HEK293 (cell line): ENCODE measurements at regions not wholly inside any gene's neighbourhood (a gene's known extent, or its start where the extent isn't known, plus 50 kb on each side); places are given as distances from the start of the nearest gene placed in this dataset.

Experiments used
- ATF2 ChIP-seq: fragments of 450-650 bp; formaldehyde crosslinking; IDR thresholded peaks from 2 replicates; pipeline ENCODE4 v1.5.1; 2016; ENCODE audit warnings: missing biosample characterization, missing genetic modification characterization, low read depth
- OVOL3 ChIP-seq: fragments of 450-650 bp; formaldehyde crosslinking; IDR thresholded peaks from 2 replicates; pipeline ENCODE4 v1.5.1; 2016; ENCODE audit warnings: missing biosample characterization, missing genetic modification characterization
- PRDM1 ChIP-seq: fragments of 450-650 bp; formaldehyde crosslinking; IDR thresholded peaks from 2 replicates; pipeline ENCODE4; 2016; ENCODE audit warnings: missing biosample characterization, missing genetic modification characterization
- SETDB1 ChIP-seq: IDR thresholded peaks from one replicate; pipeline ENCODE4 v1.6.1; 2017; ENCODE audit warnings: mild to moderate bottlenecking, low read length, moderate library complexity, mixed read lengths; ENCODE audit not compliant: insufficient read length
- YY1 ChIP-seq: fragments of 450-650 bp; formaldehyde crosslinking; IDR thresholded peaks from 2 replicates; pipeline ENCODE4 v1.5.1; 2018; ENCODE audit warnings: missing biosample characterization, missing genetic modification characterization
- ZBTB1 ChIP-seq: fragments of 450-650 bp; formaldehyde crosslinking; IDR thresholded peaks from 2 replicates; pipeline ENCODE4 v1.5.1; 2016; ENCODE audit warnings: missing biosample characterization, missing genetic modification characterization
- ZNF274 ChIP-seq, 2 experiments: fragments of 200-500 bp in 1 of 2; fragments of 450-650 bp in 1 of 2; sonication (Bioruptor generic) in 1 of 2; formaldehyde crosslinking in 1 of 2; IDR thresholded peaks; 2 replicates each; pipeline versions ENCODE4 v1.5.1 to v1.6.1; 2014 to 2016; ENCODE audit warnings: borderline replicate concordance in 1 of 2, inconsistent platforms in 1 of 2, low read length in 1 of 2, missing biosample characterization in 1 of 2, missing genetic modification characterization in 1 of 2
- ZNF510 ChIP-seq: fragments of 450-650 bp; formaldehyde crosslinking; IDR thresholded peaks from 2 replicates; pipeline ENCODE4 v1.5.1; 2018; ENCODE audit warnings: mild to moderate bottlenecking, missing genetic modification characterization, missing biosample characterization; ENCODE audit not compliant: insufficient replicate concordance
- ZNF76 ChIP-seq: fragments of 450-650 bp; formaldehyde crosslinking; IDR thresholded peaks from 2 replicates; pipeline ENCODE4; 2016; ENCODE audit warnings: low read depth, missing biosample characterization, missing genetic modification characterization, borderline replicate concordance
- ZNF791 ChIP-seq: fragments of 450-650 bp; formaldehyde crosslinking; IDR thresholded peaks from 2 replicates; pipeline ENCODE4 v1.5.1; 2016; ENCODE audit warnings: missing biosample characterization, missing genetic modification characterization
- ZNF792 ChIP-seq: fragments of 450-650 bp; formaldehyde crosslinking; IDR thresholded peaks from 2 replicates; pipeline ENCODE4 v1.5.1; 2016; ENCODE audit warnings: missing biosample characterization, missing genetic modification characterization
- TF ChIP-seq, protein P1 (sequence below): fragments of 450-650 bp; formaldehyde crosslinking; IDR thresholded peaks from 2 replicates; pipeline ENCODE4 v1.5.1; 2016; ENCODE audit warnings: missing biosample characterization, missing genetic modification characterization
- TF ChIP-seq, protein P2 (sequence below): fragments of 450-650 bp; formaldehyde crosslinking; IDR thresholded peaks from 2 replicates; pipeline ENCODE4 v1.5.1; 2016; ENCODE audit warnings: missing biosample characterization, missing genetic modification characterization
- TF ChIP-seq, protein P3 (sequence below): sonication (generic); formaldehyde crosslinking; IDR thresholded peaks from 2 replicates; pipeline ENCODE4 v1.8.1; 2022; ENCODE audit warnings: mild to moderate bottlenecking, moderate library complexity, missing genetic modification reagents

DNA sequence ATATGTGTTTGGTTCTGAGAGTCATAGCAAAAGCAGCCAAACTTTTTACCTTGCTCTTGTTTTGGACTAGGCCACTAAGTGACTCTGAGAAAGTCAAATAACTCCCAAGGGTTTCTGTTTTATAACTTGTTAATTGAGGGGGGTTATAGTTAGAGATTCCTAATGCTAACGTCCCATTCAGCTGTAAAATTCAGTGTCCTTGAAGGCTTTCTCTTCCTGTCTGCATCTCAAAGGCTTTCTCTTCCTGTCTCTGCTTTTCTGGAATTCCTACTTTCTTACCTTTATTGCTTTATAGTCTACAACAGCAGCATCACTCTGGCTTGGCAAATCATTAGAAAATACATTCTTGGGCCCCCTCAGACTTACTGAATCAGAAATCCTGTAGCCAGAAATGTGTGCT is 479.5 kb upstream of the SEMA6A start:
- TF ChIP-seq, protein P1, sequence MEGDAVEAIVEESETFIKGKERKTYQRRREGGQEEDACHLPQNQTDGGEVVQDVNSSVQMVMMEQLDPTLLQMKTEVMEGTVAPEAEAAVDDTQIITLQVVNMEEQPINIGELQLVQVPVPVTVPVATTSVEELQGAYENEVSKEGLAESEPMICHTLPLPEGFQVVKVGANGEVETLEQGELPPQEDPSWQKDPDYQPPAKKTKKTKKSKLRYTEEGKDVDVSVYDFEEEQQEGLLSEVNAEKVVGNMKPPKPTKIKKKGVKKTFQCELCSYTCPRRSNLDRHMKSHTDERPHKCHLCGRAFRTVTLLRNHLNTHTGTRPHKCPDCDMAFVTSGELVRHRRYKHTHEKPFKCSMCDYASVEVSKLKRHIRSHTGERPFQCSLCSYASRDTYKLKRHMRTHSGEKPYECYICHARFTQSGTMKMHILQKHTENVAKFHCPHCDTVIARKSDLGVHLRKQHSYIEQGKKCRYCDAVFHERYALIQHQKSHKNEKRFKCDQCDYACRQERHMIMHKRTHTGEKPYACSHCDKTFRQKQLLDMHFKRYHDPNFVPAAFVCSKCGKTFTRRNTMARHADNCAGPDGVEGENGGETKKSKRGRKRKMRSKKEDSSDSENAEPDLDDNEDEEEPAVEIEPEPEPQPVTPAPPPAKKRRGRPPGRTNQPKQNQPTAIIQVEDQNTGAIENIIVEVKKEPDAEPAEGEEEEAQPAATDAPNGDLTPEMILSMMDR (tag by site-specific recombination), result no peak
- TF ChIP-seq ZNF274 (IDR thresholded peaks at IDR 0.05; ENCODE audit: low read length) (no peak), ZNF274 (tag by site-specific recombination; IDR thresholded peaks at IDR 0.05; ENCODE audit: borderline replicate concordance) (no peak), SETDB1 (no peak), ZNF510 (tag by site-specific recombination) (no peak), OVOL3 (tag by site-specific recombination) (no peak), ZBTB1 (tag by site-specific recombination) (no peak), YY1 (tag by site-specific recombination) (no peak), ZNF76 (tag by site-specific recombination) (no peak), PRDM1 (tag by site-specific recombination) (no peak), ATF2 (tag by site-specific recombination) (no peak), ZNF792 (no peak), ZNF791 (no peak)
- TF ChIP-seq, protein P2, sequence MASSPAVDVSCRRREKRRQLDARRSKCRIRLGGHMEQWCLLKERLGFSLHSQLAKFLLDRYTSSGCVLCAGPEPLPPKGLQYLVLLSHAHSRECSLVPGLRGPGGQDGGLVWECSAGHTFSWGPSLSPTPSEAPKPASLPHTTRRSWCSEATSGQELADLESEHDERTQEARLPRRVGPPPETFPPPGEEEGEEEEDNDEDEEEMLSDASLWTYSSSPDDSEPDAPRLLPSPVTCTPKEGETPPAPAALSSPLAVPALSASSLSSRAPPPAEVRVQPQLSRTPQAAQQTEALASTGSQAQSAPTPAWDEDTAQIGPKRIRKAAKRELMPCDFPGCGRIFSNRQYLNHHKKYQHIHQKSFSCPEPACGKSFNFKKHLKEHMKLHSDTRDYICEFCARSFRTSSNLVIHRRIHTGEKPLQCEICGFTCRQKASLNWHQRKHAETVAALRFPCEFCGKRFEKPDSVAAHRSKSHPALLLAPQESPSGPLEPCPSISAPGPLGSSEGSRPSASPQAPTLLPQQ (tag by site-specific recombination), result no peak
- TF ChIP-seq, protein P3, sequence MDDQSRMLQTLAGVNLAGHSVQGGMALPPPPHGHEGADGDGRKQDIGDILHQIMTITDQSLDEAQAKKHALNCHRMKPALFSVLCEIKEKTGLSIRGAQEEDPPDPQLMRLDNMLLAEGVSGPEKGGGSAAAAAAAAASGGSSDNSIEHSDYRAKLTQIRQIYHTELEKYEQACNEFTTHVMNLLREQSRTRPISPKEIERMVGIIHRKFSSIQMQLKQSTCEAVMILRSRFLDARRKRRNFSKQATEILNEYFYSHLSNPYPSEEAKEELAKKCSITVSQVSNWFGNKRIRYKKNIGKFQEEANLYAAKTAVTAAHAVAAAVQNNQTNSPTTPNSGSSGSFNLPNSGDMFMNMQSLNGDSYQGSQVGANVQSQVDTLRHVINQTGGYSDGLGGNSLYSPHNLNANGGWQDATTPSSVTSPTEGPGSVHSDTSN (CRISPR knock-in tag), result no peak
